Loucy (cell line): ENCODE measurements at regions not wholly inside any gene's neighbourhood (a gene's known extent, or its start where the extent isn't known, plus 50 kb on each side); places are given as distances from the start of the nearest gene placed in this dataset.

Experiments
- H2AFZ ChIP-seq: fragments of 200-600 bp; sonication (generic); 2 replicates; pipeline ENCODE4 v1.6.0; 2016; ENCODE audit warnings: antibody characterized with exemption, mild to moderate bottlenecking, low read length, moderate library complexity
- H3F3A ChIP-seq: fragments of 200-600 bp; 2 replicates; pipeline ENCODE4 v1.6.0; 2016; ENCODE audit warnings: antibody characterized with exemption, low read depth, mild to moderate bottlenecking
- H3K27me3 ChIP-seq: fragments of 200-600 bp; sonication (generic); 2 replicates; pipeline ENCODE4 v1.6.1; 2014; ENCODE audit warnings: low read length, mild to moderate bottlenecking; ENCODE audit not compliant: insufficient read depth, poor library complexity, severe bottlenecking
- H3K36me3 ChIP-seq: fragments of 200-600 bp; sonication (generic); 2 replicates; pipeline ENCODE4 v1.6.1; 2016; ENCODE audit warnings: low read length; ENCODE audit not compliant: insufficient read depth
- H3K4me1 ChIP-seq: fragments of 200-600 bp; sonication (generic); 2 replicates; pipeline ENCODE4 v1.5.1; 2014; ENCODE audit warnings: low read length, mild to moderate bottlenecking; ENCODE audit not compliant: insufficient read depth, poor library complexity, severe bottlenecking
- H3K4me2 ChIP-seq: fragments of 200-600 bp; sonication (generic); 2 replicates; pipeline ENCODE4 v1.6.0; 2014; ENCODE audit warnings: antibody characterized with exemption, low read length, low read depth, mild to moderate bottlenecking; ENCODE audit not compliant: poor library complexity, severe bottlenecking
- H3K4me3 ChIP-seq: fragments of 200-600 bp; sonication (generic); 2 replicates; pipeline ENCODE4 v1.5.1; 2014; ENCODE audit warnings: low read length, mild to moderate bottlenecking, mixed read lengths; ENCODE audit not compliant: poor library complexity, severe bottlenecking
- H3K79me2 ChIP-seq: fragments of 200-600 bp; sonication (generic); 2 replicates; pipeline ENCODE4 v1.6.1; 2014; ENCODE audit warnings: low read length; ENCODE audit not compliant: insufficient read depth
- H3K9ac ChIP-seq: fragments of 200-600 bp; sonication (generic); 2 replicates; pipeline ENCODE4 v1.6.0; 2014; ENCODE audit warnings: mild to moderate bottlenecking, low read depth, low read length, moderate library complexity; ENCODE audit not compliant: poor library complexity, severe bottlenecking
- H3K9me2 ChIP-seq: fragments of 200-600 bp; sonication (generic); replicated peaks from 2 replicates; pipeline ENCODE4 v1.6.1; 2016; ENCODE audit warnings: low read depth, low read length, mixed read lengths
- H3K9me3 ChIP-seq: fragments of 200-600 bp; sonication (generic); 2 replicates; pipeline ENCODE4 v1.6.1; 2014; ENCODE audit warnings: mild to moderate bottlenecking, antibody characterized with exemption, low read length, low read depth; ENCODE audit not compliant: insufficient read depth
- H4K20me1 ChIP-seq: fragments of 200-600 bp; sonication (generic); 2 replicates; pipeline ENCODE4 v1.6.0; 2014; ENCODE audit warnings: antibody characterized with exemption, low read length, mild to moderate bottlenecking; ENCODE audit not compliant: insufficient read depth, poor library complexity, severe bottlenecking
- CTCF ChIP-seq: fragments of 200-600 bp; sonication (generic); conservative IDR thresholded peaks from 2 replicates; pipeline ENCODE4 v1.5.1; 2014; ENCODE audit warnings: mild to moderate bottlenecking, antibody characterized with exemption, low read length
- EZH2phosphoT487 ChIP-seq: fragments of 200-600 bp; IDR thresholded peaks from 2 replicates; pipeline ENCODE4 v1.6.1; 2018; ENCODE audit warnings: antibody characterized with exemption, mild to moderate bottlenecking, moderate library complexity, borderline replicate concordance

DNA sequence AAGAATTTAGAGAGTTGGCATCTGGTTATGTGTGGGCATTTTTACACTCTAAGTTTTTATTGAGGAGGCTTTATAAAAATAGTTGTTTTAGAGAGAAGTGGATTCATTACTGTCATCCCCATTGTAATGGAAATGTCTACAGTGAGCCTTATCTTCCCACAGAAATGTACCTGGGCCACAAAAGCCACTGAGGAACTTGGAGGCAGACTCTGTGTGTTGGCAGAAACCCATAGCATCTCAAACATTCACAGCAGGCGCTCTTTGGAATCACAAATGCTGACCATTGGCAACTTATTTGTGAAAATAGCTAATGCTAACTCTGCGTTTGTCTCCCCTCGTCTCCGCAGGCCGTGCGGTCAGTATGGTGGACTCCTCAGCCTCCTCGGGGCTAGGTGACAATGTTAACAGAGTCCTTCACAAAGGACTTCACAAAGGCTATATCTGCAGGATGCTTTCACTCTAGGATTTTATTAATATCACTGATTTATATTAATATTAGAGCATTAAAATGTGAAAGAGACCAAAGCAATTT lies 689.1 kb upstream of the POU3F3 start:
- no peaks in the 10 kb centered on the region for H3K4me1 ChIP-seq
- no peak overlapping the region for H3K4me3 ChIP-seq
- no peaks in the 10 kb centered on the region for H3K27me3 ChIP-seq
- no peak for TF ChIP-seq EZH2phosphoT487
- no peak for TF ChIP-seq CTCF
- no peaks in the 10 kb centered on the region for H3F3A ChIP-seq
- no peaks in the 10 kb centered on the region for H3K9me2 ChIP-seq
- no peaks in the 10 kb centered on the region for H4K20me1 ChIP-seq
- no peak overlapping the region for H3K9ac ChIP-seq
- no peaks in the 10 kb centered on the region for H3K36me3 ChIP-seq
- H3K9me3 ChIP-seq = no peaks in the 10 kb centered on the region
- no peak overlapping the region for H2AFZ ChIP-seq
- no peak overlapping the region for H3K4me2 ChIP-seq
- H3K79me2 ChIP-seq = no peaks in the 10 kb centered on the region

DNA sequence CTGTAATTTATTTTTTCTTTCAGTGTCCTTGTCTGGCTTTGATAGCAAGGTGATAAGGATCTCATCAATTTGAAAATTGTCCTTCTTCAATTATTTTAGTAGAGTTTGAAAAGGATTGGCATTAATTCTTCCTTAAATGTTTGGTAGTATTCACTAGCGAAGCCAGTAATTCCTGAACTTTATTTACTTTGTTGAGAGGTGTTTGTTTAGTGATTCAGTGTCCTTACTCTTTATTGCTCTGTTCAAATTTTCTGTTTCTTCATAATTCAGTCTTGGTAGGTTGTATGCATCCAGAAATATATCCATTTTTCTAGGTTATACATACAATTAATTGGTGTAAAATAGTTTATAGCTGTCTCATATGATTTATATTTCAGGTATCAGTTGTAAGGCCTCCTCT lies 676.7 kb upstream of the POU3F3 start:
- no peaks in the 10 kb centered on the region for H3K27me3 ChIP-seq
- no peaks in the 10 kb centered on the region for H3K9me2 ChIP-seq
- no peaks in the 10 kb centered on the region for H3K79me2 ChIP-seq
- no peaks in the 10 kb centered on the region for H3K4me1 ChIP-seq
- H2AFZ ChIP-seq = no peak overlapping the region
- no peak overlapping the region for H3K9ac ChIP-seq
- H4K20me1 ChIP-seq = no peaks in the 10 kb centered on the region
- no peaks in the 10 kb centered on the region; the same call in 1 of the 2 replicates for H3K9me3 ChIP-seq
- H3F3A ChIP-seq = no peaks in the 10 kb centered on the region
- H3K4me3 ChIP-seq = no peak overlapping the region
- TF ChIP-seq EZH2phosphoT487 (no peak), CTCF (no peak)
- H3K36me3 ChIP-seq = no peaks in the 10 kb centered on the region
- no peak overlapping the region for H3K4me2 ChIP-seq

- TF ChIP-seq EZH2phosphoT487 (no peak), CTCF (no peak)
- H3K4me3 ChIP-seq = no peak overlapping the region
- no peaks in the 10 kb centered on the region for H3K79me2 ChIP-seq
- no peak overlapping the region for H3K4me2 ChIP-seq
- no peaks in the 10 kb centered on the region for H3K9me2 ChIP-seq
- no peak overlapping the region for H2AFZ ChIP-seq
- no peaks in the 10 kb centered on the region for H4K20me1 ChIP-seq
- H3K9ac ChIP-seq = no peak overlapping the region
- H3F3A ChIP-seq = no peaks in the 10 kb centered on the region
- no peaks in the 10 kb centered on the region for H3K4me1 ChIP-seq
- no peaks in the 10 kb centered on the region for H3K27me3 ChIP-seq
- H3K36me3 ChIP-seq = no peaks in the 10 kb centered on the region
- H3K9me3 ChIP-seq = no peaks in the 10 kb centered on the region; the same call in 1 of the 2 replicates
Measured at GRCh38 chr2:104179644-104180043, 674.3 kb upstream of the POU3F3 start.
